Skin epidermis (tissue), 12 donors: ENCODE measurements at regions not wholly inside any gene's neighbourhood (a gene's known extent, or its start where the extent isn't known, plus 50 kb on each side); places are given as distances from the start of the nearest gene placed in this dataset.

Experiments used
- H3K27ac ChIP-seq, 21 experiments: fragments of 200-600 bp; sonication (generic) in 11 of 21; one replicate each; pipeline ENCODE4 v1.5.0; 2020; ENCODE audit warnings: mild to moderate bottlenecking in 3 of 21, inconsistent platforms in 2 of 21, moderate library complexity in 2 of 21
- H3K4me3 ChIP-seq, 7 experiments: fragments of 200-600 bp; sonication (generic) in 2 of 7; one replicate each; pipeline ENCODE4 v1.5.0; 2020; ENCODE audit warnings: inconsistent platforms in 2 of 7, mild to moderate bottlenecking in 2 of 7, moderate library complexity in 1 of 7

DNA sequence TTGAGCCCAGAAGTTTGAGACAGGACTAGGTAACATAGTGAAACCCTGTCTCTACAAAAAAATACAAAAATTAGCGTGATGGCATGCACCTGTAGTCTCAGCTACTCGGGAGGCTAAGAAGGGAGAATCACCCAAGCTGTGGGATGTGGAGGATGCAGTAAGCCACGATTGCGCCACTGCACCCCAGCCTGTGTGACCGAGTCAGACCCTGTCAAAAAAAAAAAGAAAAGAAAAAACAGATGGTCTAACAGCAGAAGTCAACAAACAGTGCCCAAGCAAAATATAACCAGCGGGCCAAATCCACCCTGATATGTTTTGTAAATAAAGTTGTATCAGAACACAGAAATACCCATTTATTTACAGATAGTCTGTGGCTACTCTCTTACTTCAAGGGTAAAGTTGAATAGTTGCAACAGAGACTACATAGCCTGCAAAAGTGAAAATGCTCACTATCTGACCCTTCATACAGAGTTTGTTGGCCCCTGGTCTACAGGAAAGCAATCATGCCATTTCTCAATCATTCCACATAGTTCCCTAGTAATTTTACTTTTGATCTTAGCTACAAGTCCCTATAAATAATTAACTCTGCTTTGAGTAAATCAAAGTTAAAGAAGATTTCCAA is 383.7 kb downstream of the TLE1 start:
- Histone ChIP-seq H3K27ac (no peak overlapping the region), H3K4me3 (no peak overlapping the region)

DNA sequence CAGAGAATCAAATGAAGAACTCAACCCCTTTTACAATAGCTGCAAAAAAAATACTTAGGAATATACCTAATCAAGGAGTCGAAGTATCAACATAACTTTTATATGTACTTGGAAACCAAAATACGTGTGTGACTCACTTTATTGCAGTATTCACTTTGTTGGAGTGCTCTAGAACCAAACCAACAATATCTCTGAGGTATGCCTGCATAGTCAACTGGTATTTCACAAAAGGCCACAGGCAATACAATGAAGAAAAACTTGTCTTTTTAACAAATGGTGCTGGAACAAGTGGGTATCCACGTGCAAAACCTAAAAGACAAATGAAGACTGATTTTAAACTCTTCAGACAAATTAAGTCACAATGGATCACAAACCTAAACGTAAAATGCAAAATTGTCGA is 385.7 kb downstream of the TLE1 start:
- no peak overlapping the region for H3K4me3 ChIP-seq

DNA sequence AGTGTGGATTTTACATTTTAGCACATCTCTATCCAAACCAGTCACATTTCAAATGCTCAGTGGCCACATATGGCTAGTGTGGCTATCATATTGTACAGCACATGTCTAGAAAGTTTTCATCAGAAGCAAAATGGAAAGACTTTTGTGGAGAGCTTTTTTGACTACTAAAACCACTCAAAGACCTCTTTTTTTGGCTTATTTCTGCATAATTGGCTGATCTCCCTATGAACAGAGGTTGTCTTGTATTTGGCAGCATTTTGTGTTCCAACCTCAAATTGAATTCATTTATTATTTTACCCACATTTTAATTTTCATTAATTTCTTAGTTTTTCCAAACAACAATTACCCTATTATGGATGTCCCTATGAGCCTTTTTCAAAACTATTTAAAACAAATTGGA is 395.7 kb downstream of the TLE1 start:
- Histone ChIP-seq H3K27ac (no peak overlapping the region), H3K4me3 (no peak overlapping the region)

More for the DNA sequence above, 385.7 kb downstream of the TLE1 start:
- H3K27ac ChIP-seq: no peak overlapping the region

DNA sequence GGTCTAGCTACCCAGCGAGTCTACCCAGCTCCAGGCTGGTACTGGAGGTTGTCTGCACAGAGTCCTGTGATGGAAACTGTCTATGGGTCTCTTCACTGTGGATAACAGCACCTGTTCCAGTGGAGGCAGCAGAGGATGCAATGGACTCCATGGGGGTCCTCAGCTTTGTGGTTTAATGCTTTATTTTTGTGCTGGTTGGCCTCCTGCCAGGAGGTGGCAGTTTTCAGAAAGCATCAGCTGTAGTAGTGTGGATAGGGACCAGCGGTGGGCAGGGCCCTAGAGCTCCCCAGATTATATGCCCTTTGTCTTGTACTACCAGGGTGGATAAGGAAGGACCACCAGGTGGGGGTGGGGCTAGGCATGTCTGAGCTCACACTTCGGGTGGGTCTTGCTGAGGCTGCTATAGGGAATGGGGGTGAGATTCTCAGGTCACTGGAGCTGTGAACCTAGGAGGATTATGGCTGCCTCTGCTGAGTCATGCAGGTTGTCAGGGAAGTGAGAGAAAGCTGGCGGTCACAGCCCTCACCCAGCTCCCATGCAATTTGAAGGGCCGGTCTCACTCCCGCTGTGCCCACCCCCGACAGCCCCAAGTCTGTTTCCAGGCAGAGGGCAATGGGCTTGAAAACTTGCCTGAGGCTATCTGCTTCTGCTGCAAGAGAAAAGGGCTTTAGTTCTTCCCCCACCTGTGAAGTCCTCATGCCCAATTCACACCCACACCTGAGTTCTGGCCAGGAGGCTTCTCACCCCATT is 397.1 kb downstream of the TLE1 start:
- no peak overlapping the region for H3K27ac ChIP-seq

DNA sequence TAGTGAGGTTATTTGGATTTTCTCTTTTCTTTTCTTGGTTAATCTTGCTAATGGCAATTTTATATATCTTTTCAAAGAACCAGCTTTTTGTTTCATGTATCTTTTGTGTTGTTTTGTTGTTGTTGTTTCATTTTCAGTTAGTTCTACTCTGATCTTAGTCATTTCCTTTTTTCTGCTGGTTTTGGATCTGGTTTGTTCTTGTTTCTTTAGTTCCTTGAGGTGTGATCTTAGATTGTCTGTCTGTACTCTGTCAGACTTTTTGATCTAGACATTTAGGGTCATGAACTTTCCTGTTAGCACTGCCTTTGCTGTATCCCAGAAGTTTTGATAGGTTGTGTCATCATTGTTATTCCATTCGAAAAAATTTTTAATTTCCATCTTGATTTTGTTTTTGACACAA is 399.7 kb downstream of the TLE1 start:
- H3K27ac ChIP-seq: no peak overlapping the region

More for the DNA sequence above, 397.1 kb downstream of the TLE1 start:
- no peak overlapping the region for H3K4me3 ChIP-seq

DNA sequence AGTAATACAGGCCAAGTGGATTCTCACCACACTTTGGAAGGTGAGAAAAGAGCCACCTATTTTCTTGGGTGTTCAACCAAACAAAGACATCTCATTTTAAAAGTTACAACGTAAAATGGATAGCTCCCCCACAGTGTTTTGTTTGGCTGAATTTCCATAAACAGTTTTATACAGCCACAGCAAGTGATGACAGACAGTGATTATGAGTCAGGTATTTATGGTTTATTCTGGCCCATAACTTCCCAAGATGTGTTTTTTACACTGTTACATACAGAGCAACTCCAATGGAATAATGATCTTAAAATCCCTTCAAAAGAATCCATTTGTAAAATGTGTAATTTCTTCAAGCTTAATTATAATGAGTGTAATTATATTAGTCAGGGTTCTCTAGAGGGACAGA is 421.3 kb downstream of the TLE1 start:
- H3K27ac ChIP-seq: no peak overlapping the region
- H3K4me3 ChIP-seq: no peak overlapping the region

More for the DNA sequence above, 399.7 kb downstream of the TLE1 start:
- H3K4me3 ChIP-seq: no peak overlapping the region

DNA sequence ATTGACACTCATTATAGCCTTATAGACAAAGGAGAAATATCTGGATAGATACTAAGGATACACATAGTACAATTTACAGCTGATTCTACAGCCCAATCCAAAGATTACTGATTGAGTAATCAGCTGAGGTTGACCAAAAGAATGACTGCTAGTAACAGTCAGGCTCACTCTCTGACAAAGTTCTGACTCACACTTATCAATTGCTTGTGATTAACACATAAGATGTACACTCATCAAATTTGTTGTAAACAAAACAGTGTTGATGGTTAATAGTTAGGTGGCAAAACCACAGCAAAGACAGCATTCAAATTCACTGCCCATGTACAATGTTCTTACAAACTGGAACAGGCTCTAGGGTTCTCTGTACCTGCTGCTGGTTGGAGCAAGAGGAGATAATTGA is 422.7 kb downstream of the TLE1 start:
- Histone ChIP-seq H3K27ac (no peak overlapping the region), H3K4me3 (no peak overlapping the region)

DNA sequence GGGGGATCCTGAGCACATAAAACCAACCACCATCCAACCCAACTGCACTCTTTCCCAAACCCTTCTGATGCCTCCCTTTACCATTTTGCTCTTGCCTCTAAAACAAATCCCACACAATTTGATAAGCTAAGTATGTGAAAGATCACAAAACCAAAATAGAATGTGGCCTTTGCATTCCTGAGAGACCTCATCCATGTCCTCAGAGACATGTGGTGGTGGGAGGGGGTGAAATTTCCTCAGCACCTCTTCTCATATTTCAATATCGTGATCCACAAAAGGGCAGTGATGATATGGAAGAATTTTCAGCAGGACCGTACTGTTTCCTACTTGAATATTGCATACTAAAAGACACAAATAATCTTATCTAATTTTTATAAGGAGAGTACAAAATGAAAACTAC is 423.3 kb downstream of the TLE1 start:
- Histone ChIP-seq H3K4me3 (no peak overlapping the region), H3K27ac (no peak overlapping the region)

DNA sequence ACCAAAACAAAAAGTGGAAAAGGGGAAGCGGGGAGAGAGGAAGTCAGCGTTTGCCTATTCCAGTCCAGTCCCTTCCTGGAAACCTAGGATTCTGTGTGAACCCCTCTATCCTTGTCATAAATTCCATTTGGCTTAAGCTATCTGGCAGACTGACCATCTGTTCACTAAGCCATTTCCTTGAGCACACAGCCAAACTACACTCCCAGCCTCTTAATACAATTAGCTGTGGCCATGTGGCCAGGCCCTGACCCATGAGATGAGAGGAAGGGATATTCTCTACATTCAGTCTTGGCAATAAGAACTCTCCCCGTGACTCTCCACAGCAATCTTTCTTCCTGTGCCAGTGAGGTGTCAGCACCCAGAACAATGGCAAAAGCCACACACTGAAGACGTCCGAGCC is 424.8 kb downstream of the TLE1 start:
- no peak overlapping the region for H3K27ac ChIP-seq
- H3K4me3 ChIP-seq: no peak overlapping the region

DNA sequence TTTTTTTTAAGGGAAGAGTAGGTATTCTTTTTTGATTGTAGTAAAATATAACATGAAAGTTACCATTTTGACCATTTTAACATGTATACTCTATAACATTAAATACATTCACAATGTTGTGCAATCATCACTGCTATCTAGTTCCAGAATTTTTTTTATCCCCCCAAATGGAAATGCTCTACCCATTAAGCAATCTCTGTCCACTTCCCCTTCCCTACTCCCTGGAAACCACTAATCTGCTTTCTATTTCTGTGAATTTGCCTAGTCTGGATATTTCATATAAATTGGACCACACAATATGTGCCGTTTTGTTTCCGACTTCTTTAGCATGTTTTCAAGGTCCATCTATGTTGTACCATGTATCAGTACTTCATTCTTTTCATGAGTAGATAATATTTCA is 429.5 kb downstream of the TLE1 start:
- Histone ChIP-seq H3K27ac (no peak overlapping the region), H3K4me3 (no peak overlapping the region)

DNA sequence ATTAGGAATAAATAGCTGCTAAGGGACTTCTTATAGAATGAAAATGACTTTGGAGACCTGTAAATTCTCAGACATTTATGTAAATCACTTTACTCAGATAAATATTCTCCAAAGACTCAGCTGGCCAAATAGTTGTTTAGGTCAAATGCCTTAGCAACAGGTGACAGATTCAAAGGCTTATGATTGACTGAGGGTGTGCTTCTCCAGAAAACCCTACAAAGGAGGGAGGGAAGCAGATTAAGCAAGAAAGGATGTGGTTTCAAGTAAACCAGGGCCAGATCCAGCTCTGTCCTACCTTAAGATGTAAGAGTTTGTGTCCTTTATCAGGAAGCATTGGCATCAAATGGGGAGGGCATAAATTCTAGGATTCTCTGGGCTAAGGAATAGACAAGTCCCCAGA is 433.0 kb downstream of the TLE1 start:
- no peak overlapping the region for H3K4me3 ChIP-seq
- no peak overlapping the region for H3K27ac ChIP-seq

DNA sequence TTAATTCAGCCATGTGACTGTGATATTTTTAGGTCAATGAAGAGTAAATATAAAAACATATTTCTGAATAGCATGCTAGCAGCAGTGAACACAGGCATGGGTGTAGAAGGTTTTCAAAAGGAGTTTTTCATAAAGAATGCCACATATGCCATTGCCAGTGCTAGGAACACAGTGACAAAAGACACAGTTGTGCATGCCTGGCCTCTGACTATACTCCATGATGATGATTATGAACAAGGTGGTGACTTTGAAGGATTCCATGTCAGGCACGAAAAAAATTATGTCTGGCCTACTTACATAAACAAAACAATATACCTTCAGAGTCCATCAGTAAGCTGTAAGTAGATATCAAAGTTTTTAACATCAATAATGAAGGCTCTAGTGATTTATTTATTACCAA is 438.7 kb downstream of the TLE1 start:
- Histone ChIP-seq H3K27ac (no peak overlapping the region), H3K4me3 (no peak overlapping the region)

DNA sequence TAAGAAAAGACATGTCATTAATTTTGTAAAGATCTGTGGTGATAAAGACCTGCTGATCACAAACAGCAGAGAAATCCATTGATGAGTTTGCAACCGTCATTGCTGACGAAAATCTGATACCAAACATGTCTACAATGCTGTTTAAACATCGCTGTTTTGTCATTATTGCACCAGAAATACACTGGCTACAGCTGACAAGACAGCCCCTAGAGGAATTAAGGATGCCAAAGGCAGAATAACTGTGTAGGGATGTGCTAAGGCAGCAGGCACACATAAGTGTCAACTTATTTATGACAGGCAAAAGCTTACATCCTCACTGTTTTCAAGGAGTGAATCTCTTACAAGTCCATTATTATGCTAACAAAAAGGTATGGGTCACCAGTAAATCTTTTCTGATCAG is 439.3 kb downstream of the TLE1 start:
- H3K4me3 ChIP-seq: no peak overlapping the region
- no peak overlapping the region for H3K27ac ChIP-seq

DNA sequence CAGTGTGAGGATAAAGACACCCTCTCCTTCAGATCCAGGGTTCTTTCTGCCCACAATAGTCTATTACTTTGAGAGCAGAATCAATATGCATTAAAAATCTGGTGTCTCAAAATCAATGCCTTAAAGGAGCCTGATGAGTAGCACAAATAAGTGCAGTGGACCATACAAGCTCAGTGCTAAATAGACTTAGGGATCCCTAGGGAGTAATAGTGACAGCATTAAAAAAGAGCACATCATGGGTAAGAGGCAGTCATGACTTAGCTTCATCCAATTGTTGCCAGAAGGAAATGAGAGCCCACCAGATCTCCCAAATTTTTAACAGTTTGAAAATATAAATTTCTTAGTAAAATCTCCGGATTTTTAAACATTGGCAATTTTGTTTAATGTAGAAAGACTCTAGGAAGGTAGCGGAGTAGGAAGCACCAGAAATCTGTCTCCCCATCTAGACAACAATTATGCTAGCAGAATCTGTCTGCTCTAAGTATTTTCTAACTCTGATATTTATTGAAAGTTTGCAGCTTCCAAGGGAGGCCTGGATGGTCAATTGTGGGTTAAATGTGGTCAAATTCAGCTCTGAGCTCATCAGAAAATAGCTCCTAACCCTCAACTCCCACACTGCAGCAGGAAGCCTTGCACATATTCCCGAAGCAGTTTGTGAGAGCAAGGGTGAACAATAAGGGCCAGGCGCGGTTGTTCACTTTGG is 443.9 kb downstream of the TLE1 start:
- Histone ChIP-seq H3K27ac (no peak overlapping the region), H3K4me3 (no peak overlapping the region)

DNA sequence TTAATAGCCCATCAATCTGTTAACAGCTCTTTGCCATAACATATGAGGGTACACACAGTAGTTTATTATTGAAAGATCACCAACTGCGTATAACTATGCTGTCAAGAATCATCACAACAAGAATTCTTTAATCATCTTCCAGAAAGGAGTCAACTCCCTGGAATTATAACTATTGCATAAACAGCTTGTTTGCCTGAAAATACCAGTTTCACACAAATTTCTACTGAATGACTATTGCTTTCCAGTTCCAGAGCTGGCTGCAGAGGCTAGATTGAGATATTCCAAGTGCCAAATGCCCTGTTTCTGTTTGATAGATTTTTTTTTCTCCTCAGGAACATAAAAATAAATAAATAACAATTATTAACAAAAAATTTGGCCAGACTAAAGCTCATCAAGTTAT is 444.7 kb downstream of the TLE1 start:
- Histone ChIP-seq H3K27ac (no peak overlapping the region), H3K4me3 (no peak overlapping the region)

DNA sequence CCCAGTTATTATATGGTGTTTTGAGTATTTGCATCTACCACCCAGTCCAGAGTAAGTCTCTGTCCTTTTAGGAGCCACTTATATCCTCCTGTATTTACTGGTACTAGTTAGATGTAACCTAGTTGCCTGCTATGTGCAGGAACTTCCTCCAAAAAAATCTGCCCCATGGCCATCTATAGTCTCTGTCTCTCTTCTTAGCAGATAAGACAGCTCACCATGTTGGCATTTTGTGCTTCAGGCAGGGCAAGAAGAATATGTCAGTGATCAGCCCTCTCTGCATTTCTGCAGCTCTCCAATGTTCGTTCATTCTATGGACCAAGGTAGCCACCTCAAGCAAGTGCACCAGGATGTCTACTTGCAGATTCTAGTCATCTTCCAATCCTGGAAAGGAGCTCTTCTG is 446.5 kb downstream of the TLE1 start:
- no peak overlapping the region for H3K4me3 ChIP-seq
- no peak overlapping the region for H3K27ac ChIP-seq

DNA sequence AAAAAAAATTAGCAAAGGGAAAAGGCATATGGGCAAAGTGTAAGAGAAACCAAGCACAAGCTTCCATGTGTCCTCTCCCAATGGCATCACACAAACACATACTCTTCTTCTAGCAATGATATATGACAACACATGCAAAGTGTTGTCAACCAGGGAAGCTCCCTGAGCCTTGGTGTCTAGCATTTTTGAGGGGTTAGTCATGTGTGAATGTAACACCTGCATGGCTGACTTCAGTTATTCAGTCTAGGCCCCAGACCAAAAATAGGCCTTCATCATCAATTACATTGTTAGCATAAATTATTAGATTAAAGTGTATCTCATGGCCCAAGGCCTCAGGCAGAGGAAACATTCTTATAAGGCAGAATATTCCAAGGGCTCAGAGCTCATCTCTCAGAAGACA is 450.0 kb downstream of the TLE1 start:
- Histone ChIP-seq H3K4me3 (no peak overlapping the region), H3K27ac (no peak overlapping the region)

DNA sequence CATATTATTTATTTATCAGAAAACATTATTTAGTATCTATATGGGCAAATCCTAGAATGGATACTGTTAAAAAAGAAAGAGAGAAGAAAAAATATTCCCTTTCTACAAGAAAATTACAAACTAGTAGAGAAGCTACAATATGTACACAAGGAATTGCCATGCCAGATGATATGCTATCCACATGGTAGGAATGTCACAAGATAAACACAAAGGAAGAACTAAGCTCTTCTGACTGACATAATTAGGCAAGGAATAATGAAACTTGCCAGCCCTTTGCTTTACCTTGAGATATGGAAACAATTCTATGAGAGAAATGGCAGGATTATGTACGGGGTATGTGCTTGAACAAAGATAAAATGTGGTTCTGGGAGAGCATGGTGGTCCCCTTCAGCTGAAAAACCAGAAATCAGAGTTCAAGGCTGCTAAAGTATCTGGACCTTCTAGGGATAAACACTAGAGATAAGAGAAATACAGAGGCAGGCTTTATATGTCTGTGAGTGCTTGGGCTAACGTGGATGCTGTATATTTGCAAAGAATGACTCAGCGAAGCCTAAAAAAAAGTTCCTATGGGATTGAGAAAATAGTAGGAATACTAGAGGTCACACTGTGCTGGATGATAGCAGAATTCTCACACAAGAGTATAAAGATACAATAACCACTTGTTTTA is 451.6 kb downstream of the TLE1 start:
- H3K27ac ChIP-seq: no peak overlapping the region

DNA sequence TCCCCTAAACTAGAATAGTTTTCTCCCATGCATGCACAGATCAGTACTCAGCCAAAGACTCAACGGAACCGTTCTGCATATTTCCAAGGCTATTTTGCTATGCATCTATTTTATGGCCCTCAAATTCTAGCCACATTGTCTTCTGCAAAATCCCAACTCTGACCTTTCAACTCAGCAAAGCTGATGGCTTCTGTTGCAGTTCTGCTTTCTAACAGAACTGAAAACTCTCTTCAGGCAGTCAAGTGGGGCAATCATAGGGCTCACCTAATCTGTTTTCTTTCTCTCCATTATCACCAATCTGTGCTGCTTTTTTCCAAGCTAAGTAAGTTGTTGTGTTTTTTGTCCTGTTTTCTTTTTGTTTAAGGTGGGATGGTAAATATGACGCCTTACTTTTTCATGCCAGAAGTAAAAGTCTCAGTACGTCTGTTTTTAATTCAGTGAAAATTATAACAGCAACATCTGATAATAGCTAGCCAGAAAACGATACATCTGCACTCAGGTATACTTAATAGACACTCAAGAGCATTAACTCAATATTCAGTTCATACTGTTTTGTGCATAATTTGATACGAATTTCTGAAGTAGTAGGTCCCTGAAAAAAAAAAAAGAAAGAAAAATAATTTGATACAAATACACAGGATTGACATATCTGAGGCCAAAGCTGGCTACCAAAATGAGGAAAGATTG is 454.3 kb downstream of the TLE1 start:
- Histone ChIP-seq H3K4me3 (no peak overlapping the region), H3K27ac (no peak overlapping the region)

More for the DNA sequence above, 451.6 kb downstream of the TLE1 start:
- no peak overlapping the region for H3K4me3 ChIP-seq

DNA sequence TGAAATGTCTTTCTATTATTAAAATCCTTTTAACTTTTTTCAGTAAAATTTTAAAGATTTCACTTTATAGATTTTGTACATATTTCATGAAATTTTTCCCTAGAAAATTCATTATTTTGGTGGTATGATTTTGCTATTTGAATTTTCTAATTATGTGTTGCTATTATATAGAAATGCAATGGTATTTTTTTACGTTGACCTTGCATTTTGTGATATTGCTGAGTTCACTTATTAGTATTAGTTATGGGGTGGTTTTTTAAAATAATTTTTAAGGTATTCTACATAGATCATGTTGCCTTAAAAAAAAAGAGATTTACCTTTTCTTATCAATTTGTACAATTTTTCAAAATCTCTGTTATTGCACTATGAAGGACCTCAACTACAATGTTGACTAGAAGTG is 458.3 kb downstream of the TLE1 start:
- H3K27ac ChIP-seq: no peak overlapping the region
- H3K4me3 ChIP-seq: no peak overlapping the region
